GM18508 (cell line): ENCODE measurements at regions not wholly inside any gene's neighbourhood (a gene's known extent, or its start where the extent isn't known, plus 50 kb on each side); places are given as distances from the start of the nearest gene placed in this dataset.
"Not testable (repeated sequence)": the region's sequence is repeated elsewhere in the genome, so short reads cannot be mapped to it uniquely, and the experiment has no call there.

ENCODE experiments used
- ATAC-seq: cut with Tn5 transposase; IDR thresholded peaks from one replicate; pipeline ENCODE4 v1.9.1; 2021; ENCODE audit warnings: moderate number of reproducible peaks; ENCODE audit not compliant: insufficient read depth, unreplicated experiment

GRCh38 chrX:63285375-63285774 is 65.8 kb downstream of the SPIN4 start:
- ATAC-seq, result no peak

DNA sequence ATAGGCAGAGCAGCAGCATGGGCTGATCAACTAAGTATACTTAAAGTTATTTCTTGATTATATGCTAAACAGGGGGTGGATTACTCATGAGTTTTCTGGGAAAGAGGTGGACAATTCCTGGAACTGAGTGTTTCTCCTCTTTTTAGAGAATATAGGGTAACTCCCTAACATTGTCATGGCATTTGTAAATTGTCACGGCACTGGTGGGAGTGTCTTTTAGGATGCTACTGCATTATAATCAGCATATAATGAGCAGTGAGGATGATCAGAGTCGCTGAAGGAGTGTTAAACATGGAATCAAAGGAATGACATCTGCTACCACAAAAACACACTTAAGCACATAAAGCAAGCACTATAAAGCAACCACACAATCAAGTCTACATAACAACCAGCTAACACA is 66.5 kb downstream of the SPIN4 start:
- ATAC-seq, result no peak

GRCh38 chrX:63283348-63283747 is 67.8 kb downstream of the SPIN4 start:
- ATAC-seq, result no peak

DNA sequence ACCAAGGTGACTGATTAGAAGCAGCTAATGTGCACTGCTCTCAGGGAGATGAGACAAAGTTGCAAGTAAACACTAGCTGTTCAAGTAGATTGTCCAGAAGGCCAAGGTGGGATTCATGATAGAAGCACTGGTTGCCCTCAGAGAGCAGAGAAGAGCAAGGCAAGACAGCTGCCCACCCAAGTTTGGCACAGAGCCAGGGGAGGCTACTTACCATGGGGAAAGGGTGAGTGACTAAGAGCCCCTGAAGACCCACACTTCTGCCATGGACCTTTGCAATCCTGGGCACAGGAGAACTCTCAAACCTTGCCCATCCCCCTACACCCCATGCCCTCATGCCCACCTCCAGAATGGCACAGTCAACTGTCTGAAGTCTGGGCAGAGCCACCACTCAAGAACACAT is 68.3 kb downstream of the SPIN4 start:
- ATAC-seq, result no peak

DNA sequence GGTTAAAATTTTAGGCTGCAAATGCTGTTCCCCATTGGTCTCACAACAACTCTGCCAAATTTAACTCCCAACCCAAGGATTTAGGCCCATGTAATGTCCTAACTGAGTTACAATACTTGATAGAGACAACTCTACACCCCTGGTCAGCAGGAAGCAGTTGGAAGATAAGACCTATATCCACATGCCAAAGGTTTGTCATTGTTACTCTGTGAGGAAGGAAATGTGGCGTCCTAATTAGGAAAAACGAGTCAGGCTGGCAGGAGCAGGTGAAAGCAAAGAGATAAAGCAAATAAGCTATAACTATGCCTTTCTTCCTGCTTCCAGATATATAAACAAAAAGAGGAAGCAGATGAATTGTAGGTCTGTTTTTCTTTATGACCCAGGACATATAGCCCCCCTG is 69.1 kb downstream of the SPIN4 start:
- no peak for ATAC-seq

DNA sequence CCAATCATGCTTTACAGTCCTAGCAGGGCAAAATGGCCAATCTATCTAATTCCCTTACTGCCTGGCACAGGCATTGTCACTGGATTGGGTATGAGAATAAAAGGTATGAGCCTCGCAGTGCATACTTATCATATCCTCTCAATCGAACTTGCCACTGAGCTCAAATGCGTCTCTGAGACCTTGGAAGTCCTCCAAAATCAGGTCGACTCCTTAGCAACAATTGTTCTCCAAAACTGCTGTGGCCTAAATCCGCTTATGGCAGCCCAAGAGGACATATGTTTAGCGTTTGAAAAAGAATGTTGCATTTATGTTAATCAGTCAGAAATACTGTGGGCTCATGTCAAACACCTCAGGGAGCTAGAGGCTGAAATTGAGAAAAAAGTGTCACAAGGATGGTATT is 69.7 kb downstream of the SPIN4 start:
- ATAC-seq, result no peak

- ATAC-seq, result not testable (repeated sequence)
These were observed 73.7 kb downstream of the SPIN4 start for GRCh38 chrX:63277394-63277793.

DNA sequence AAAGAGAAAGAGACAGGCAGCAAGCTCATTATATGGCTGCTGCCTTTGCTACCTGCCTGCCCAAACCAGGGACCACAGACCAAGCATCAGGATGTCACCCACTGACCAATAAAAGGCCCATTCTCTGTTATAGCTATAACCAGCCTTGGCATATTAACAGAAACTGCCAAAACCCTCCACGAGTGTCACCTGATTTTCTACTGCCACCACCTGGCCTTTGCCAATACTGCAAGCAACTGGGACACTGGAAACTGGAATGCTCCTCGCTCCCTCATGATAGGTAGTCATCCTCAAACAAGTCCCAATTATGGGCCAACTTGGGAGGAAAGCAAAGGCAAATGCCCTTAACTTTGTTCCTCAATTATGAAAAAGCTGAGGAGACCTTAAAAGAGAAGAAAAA is 76.0 kb downstream of the SPIN4 start:
- no peak for ATAC-seq

GRCh38 chrX:63270873-63271272 is 80.3 kb downstream of the SPIN4 start:
- ATAC-seq, result no peak

- no peak for ATAC-seq
These were observed 93.0 kb downstream of the SPIN4 start for GRCh38 chrX:63258144-63258543.

GRCh38 chrX:63250253-63250868 is 100.8 kb downstream of the SPIN4 start:
- peak; percentile 100 for ATAC-seq

DNA sequence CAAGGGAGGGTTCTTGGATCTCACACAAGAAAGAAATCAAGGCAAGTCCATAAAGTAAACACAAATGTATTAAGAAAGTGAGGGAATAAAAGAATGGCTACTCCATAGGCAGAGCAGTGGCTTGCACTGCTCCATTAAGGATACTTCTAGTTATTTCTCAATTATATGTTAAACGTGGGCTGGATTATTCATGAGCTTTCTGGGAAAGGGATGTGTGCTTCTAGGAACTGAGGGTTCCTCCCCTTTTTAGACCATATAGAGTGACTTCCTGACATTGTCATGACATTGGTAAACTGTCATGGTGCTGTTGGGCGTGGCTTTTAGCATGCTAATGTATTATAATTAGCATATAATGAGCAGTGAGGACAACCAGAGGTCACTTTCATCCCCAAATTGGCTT is 108.4 kb downstream of the SPIN4 start:
- ATAC-seq, result not testable (repeated sequence)

- ATAC-seq, result not testable (repeated sequence)
These were observed 115.2 kb downstream of the SPIN4 start for GRCh38 chrX:63235963-63236362.

GRCh38 chrX:63233013-63233412 is 118.1 kb downstream of the SPIN4 start:
- ATAC-seq, result not testable (repeated sequence)

- not testable (repeated sequence) for ATAC-seq
These were observed 132.9 kb downstream of the SPIN4 start for GRCh38 chrX:63218202-63218601.

DNA sequence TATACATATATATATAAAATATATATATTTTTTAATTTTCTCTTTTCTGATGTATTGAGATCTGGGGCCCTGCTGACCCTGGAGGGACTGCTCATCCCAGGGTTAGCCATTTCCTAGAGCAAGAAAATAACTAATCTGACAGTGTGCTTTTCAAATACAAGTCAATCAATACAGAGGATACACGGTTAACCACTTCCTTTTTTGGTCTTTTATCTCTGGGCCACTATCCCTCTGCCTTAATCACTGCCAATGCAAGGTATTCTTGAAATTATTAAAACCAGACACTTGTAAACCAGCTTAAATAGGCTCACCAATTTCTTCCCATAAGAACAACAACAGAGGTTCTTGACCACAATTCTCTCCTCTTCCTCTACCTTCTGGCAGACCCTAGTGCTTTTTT is 133.6 kb downstream of the SPIN4 start:
- ATAC-seq, result not testable (repeated sequence)

DNA sequence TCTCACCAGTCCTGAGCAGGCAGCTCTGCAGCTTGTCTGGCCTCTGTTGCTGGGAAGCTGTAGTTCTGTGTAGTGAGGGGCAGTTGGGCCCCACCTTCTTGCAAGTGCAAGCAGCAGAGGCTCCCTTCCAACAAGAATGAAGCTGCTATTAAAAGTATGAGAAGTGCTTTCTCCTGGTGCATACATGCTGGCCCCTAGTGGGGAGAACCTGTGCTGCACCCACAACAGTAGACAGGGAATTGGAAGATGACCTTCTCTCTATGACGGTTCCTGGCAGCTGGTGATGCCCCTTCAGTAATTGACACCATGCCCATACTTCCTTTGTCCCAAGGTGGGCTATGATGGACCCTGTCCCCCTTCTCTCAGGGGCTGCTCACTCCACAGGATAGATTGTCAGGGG is 141.5 kb downstream of the SPIN4 start:
- not testable (repeated sequence) for ATAC-seq

DNA sequence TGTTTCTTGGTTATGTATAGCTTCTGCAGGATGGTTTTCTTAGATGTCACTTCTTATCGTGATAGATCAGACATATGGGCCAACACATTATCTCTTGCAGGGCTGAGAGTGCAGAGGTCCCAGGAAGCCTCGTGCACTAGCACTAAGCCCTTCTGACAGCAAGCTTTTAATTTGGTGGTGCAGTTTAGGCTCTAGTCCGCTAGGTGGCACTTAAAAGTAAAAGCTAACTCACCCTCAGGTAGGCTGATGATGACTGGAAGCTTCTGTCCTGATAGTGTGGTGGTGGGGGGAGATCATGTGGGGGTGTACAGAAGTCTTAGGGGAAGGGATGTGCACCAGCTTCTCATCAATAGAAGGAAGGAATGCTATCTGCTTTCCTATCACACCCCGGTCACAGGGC is 142.0 kb downstream of the SPIN4 start:
- ATAC-seq, result not testable (repeated sequence)

GRCh38 chrX:63204266-63205074 is 146.7 kb downstream of the SPIN4 start:
- ATAC-seq, result not testable (repeated sequence)

GRCh38 chrX:63201987-63202386 is 149.1 kb downstream of the SPIN4 start:
- ATAC-seq, result not testable (repeated sequence)

DNA sequence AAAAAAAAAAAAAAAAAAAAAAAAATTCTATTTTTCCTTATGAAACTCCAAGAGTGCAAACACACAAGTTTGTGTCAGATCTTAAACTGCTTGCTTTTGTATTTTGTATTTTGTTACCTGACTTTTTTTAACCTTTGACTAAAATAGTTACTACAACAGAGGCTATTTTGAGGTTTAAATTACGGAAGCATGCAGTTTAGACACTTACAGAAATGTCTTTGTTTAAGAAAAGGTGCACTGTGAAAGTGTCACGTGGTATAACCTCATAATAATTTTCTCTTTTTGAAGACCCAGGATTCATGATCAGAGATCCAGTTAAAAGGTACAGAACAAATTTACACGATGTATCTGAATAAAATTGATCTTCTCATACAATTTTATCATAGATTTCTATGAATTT is 152.4 kb downstream of the SPIN4 start:
- not testable (repeated sequence) for ATAC-seq
